Activated naive CD4-positive, alpha-beta T cell treated with anti-CD3 and anti-CD28 coated beads, Interleukin-2, amount 50 U/mL, for 16 hours (primary cell): ENCODE measurements at regions not wholly inside any gene's neighbourhood (a gene's known extent, or its start where the extent isn't known, plus 50 kb on each side); places are given as distances from the start of the nearest gene placed in this dataset.
"Not testable (repeated sequence)": the region's sequence is repeated elsewhere in the genome, so short reads cannot be mapped to it uniquely, and the experiment has no call there.

Experiments
- DNase-seq: peaks from one replicate; pipeline ENCODE4 v3.0.0-alpha.2; 2020

- DNase-seq: no peak
These were observed 229.1 kb upstream of the MAP2 start for GRCh38 chr2:209194717-209195116.

GRCh38 chr2:209208211-209208610, 215.6 kb upstream of the MAP2 start:
- no peak for DNase-seq

GRCh38 chr2:209209943-209210342, 213.9 kb upstream of the MAP2 start:
- no peak for DNase-seq

- DNase-seq: no peak
These were observed 193.3 kb upstream of the MAP2 start for GRCh38 chr2:209230560-209230959.

- no peak for DNase-seq
These were observed 187.5 kb upstream of the MAP2 start for GRCh38 chr2:209236377-209236776.

- no peak for DNase-seq
These were observed 184.9 kb upstream of the MAP2 start for GRCh38 chr2:209238765-209239584.

- DNase-seq: no peak
These were observed 184.3 kb upstream of the MAP2 start for GRCh38 chr2:209239585-209239938.

- no peak for DNase-seq
These were observed 183.6 kb upstream of the MAP2 start for GRCh38 chr2:209240204-209240603.

- no peak for DNase-seq
These were observed 170.3 kb upstream of the MAP2 start for GRCh38 chr2:209253544-209253943.

GRCh38 chr2:209259767-209260166, 164.1 kb upstream of the MAP2 start:
- no peak for DNase-seq

GRCh38 chr2:209260281-209260680, 163.6 kb upstream of the MAP2 start:
- no peak for DNase-seq

GRCh38 chr2:209261366-209262053, 162.3 kb upstream of the MAP2 start:
- not testable (repeated sequence) for DNase-seq

- no peak for DNase-seq
These were observed 154.8 kb upstream of the MAP2 start for GRCh38 chr2:209269024-209269423.

- DNase-seq: no peak
These were observed 147.8 kb upstream of the MAP2 start for GRCh38 chr2:209276000-209276399.

- no peak for DNase-seq
These were observed 146.4 kb upstream of the MAP2 start for GRCh38 chr2:209277444-209277843.

GRCh38 chr2:209298601-209299000, 125.2 kb upstream of the MAP2 start:
- no peak for DNase-seq

GRCh38 chr2:209299478-209299877, 124.4 kb upstream of the MAP2 start:
- not testable (repeated sequence) for DNase-seq

GRCh38 chr2:209300766-209301165, 123.1 kb upstream of the MAP2 start:
- DNase-seq: not testable (repeated sequence)

- no peak for DNase-seq
These were observed 118.8 kb upstream of the MAP2 start for GRCh38 chr2:209305026-209305425.

GRCh38 chr2:209305746-209306196, 118.1 kb upstream of the MAP2 start:
- no peak for DNase-seq

GRCh38 chr2:209307161-209308001, 116.5 kb upstream of the MAP2 start:
- DNase-seq: no peak

- no peak for DNase-seq
These were observed 115.4 kb upstream of the MAP2 start for GRCh38 chr2:209308415-209308814.

GRCh38 chr2:209311948-209312347, 111.9 kb upstream of the MAP2 start:
- DNase-seq: no peak
